ENCODE measurements at regions not wholly inside any gene's neighbourhood (a gene's known extent, or its start where the extent isn't known, plus 50 kb on each side); places are given as distances from the start of the nearest gene placed in this dataset.

DNA sequence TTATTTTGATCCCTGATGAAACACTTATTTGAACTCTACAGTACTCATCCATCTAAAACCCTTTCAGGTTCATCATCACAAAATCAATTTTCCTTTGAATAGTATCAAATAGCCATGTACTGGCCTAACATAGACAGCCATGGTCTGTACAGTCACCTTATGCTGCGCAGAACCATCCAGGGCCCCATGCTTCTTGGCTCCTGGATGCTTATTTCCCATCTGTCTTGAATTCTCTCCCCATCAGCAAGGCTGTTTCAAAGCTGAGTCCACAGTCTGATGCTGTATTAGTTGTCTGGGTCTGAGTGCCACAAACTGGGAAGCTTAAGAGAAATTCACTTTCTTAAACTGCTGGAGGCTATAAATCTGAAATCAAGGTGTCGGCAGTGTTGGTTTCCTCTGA is 290.2 kb downstream of the OSR1 start:
- TF ChIP-seq POLR2A (IDR thresholded peaks at IDR 0.05), result no peak
- TF ChIP-seq, protein P1, sequence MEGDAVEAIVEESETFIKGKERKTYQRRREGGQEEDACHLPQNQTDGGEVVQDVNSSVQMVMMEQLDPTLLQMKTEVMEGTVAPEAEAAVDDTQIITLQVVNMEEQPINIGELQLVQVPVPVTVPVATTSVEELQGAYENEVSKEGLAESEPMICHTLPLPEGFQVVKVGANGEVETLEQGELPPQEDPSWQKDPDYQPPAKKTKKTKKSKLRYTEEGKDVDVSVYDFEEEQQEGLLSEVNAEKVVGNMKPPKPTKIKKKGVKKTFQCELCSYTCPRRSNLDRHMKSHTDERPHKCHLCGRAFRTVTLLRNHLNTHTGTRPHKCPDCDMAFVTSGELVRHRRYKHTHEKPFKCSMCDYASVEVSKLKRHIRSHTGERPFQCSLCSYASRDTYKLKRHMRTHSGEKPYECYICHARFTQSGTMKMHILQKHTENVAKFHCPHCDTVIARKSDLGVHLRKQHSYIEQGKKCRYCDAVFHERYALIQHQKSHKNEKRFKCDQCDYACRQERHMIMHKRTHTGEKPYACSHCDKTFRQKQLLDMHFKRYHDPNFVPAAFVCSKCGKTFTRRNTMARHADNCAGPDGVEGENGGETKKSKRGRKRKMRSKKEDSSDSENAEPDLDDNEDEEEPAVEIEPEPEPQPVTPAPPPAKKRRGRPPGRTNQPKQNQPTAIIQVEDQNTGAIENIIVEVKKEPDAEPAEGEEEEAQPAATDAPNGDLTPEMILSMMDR (IDR thresholded peaks at IDR 0.05), result no peak

Data from esophagus squamous epithelium (tissue), 4 donors.